ENCODE measurements at regions not wholly inside any gene's neighbourhood (a gene's known extent, or its start where the extent isn't known, plus 50 kb on each side); places are given as distances from the start of the nearest gene placed in this dataset.

DNA sequence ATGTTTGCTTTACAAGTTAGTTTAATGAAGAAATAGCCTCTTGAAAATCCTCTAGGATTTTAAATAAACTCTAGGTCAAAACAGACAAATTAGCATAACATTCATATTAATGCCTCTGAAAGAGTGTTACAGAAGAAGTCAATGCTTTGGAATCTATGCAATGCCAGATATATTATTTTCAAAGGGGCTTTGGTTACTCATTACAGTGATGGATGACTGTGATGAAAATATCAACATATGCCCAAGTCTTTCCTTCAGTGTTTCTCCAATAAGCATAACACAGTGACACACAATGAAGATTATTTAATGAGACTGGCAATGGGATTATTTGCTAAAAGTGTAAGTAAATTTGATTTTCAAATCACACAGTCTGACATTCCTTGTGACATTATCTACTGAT, 1247.2 kb downstream of the ROBO2 start:
- no peak for DNase-seq (ENCODE audit: low read depth)
- TF ChIP-seq, protein P1, sequence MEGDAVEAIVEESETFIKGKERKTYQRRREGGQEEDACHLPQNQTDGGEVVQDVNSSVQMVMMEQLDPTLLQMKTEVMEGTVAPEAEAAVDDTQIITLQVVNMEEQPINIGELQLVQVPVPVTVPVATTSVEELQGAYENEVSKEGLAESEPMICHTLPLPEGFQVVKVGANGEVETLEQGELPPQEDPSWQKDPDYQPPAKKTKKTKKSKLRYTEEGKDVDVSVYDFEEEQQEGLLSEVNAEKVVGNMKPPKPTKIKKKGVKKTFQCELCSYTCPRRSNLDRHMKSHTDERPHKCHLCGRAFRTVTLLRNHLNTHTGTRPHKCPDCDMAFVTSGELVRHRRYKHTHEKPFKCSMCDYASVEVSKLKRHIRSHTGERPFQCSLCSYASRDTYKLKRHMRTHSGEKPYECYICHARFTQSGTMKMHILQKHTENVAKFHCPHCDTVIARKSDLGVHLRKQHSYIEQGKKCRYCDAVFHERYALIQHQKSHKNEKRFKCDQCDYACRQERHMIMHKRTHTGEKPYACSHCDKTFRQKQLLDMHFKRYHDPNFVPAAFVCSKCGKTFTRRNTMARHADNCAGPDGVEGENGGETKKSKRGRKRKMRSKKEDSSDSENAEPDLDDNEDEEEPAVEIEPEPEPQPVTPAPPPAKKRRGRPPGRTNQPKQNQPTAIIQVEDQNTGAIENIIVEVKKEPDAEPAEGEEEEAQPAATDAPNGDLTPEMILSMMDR (IDR thresholded peaks at IDR 0.05; ENCODE audit: low read depth, low read length, missing control alignments), result no peak
- H3K4me3 ChIP-seq (ENCODE audit: low read depth, low read length), result no peak overlapping the region

DNA sequence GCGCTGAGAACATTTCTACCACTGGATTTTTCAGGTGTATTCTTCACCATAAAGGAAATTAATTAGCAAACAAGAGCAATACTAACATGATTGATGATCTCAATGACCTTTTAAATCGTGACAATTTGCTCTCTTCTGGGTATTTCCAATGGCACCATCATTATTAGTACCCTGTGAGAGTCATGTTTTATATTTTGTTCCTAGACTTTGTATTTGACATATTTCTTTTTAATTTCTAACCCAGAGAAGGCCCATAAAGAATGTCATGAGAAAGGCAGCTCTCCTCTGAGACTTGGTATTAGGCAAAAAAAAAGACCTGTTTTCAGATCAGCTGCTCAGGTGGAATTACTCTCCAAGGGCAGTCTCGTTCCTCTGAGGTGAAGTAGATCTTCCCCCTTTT, 1253.4 kb downstream of the ROBO2 start:
- TF ChIP-seq, protein P1 (IDR thresholded peaks at IDR 0.05; ENCODE audit: low read depth, low read length, missing control alignments), result no peak
- H3K4me3 ChIP-seq (ENCODE audit: low read depth, low read length), result no peak overlapping the region
- DNase-seq (ENCODE audit: low read depth), result no peak

DNA sequence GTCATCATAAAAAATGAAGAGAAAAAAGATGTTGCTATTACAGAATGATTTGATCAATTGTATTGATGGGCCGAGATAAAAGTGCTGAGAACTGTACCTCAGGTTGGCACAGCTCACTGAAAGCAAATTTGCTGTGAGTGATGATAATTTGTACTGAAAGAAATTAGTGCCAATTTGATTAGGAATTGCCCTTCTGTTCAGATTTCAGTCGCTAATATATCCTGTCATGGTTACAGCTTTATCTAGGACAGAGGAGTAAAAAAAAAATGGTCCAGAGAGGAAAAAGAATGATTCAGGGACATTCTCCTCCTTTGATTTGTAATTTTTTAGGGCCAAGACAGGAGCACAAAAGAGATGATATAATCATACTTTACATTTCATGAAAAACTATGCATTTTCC, 1264.2 kb downstream of the ROBO2 start:
- no peak overlapping the region for H3K4me3 ChIP-seq (ENCODE audit: low read depth, low read length)
- DNase-seq (ENCODE audit: low read depth), result no peak
- TF ChIP-seq, protein P1 (IDR thresholded peaks at IDR 0.05; ENCODE audit: low read depth, low read length, missing control alignments), result no peak

DNA sequence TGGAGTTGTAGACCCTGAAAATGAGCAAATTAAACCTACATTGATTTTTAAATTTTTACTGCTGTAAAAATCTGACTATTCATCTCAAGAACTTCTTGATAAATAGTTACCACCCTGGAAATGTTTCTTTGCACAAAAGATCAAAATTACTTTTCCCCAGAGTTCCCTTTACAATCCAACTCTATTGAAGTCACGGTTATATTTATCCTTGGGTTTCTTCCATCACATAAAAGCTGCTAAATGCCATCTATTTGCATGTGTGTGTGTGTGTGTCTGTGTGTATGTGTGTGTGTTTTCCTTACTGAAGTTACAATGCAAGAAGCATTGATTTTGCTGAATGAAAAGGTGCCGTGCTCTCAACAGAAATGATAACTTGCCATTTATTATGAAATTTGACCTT, 1273.0 kb downstream of the ROBO2 start:
- DNase-seq (ENCODE audit: low read depth), result no peak
- TF ChIP-seq, protein P1 (IDR thresholded peaks at IDR 0.05; ENCODE audit: low read depth, low read length, missing control alignments), result no peak
- H3K4me3 ChIP-seq (ENCODE audit: low read depth, low read length), result no peak overlapping the region

DNA sequence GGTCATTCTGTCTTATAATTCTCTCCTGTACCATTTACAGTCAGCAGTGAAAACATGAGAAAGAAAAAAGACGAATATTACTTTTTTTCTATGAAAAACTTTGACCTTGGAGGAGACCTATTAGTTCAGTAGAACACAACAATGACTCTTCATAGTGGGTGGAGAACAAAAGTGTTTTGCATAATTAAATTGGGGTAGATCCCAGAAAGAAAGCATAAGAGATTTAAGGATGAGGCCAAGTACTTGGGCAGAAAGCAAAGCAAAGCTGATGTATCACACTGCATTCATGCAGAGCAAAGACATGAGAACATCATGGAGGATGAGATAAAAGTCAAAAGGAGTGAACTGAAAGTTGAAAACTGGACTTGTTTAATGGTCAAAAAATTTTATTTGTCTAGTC, 1273.4 kb downstream of the ROBO2 start:
- no peak for DNase-seq (ENCODE audit: low read depth)
- H3K4me3 ChIP-seq (ENCODE audit: low read depth, low read length), result no peak overlapping the region
- TF ChIP-seq, protein P1 (IDR thresholded peaks at IDR 0.05; ENCODE audit: low read depth, low read length, missing control alignments), result no peak

DNA sequence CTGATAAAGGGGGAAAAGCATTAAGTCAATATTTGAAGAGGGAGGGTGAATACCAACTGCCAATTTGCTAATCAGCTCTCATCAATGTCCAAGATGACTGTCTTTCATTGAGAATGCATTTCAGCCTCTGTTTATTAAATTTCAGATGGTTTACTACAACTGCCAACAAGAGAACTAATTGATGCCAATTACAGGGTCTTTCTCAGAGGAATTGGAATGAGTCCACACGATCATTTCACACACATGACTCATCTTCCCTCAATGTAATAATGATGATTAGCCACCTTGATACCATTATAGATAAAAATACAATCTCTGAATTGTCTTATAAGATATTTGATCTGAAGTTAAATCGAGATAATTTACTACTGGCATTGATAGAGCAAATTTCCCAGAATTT, 1274.4 kb downstream of the ROBO2 start:
- no peak for DNase-seq (ENCODE audit: low read depth)
- TF ChIP-seq, protein P1 (IDR thresholded peaks at IDR 0.05; ENCODE audit: low read depth, low read length, missing control alignments), result no peak
- H3K4me3 ChIP-seq (ENCODE audit: low read depth, low read length), result no peak overlapping the region

DNA sequence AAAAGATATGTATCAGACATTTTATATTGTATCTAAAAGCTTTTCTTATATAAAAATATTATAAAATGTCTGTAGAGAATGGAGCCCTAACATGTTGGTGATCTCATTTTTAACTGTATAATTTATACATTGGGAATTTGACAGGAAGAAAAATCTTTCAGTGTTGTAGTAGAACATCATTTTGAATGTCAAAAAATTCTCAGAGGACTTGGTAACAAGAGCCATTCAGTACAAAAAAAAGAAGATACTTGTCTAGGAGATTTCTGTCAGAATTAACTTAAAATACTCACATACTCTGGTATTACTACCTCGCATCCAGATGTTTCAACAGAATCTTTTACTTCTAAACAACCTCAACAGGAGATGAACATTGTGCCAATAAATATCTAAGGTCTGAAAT, 1277.9 kb downstream of the ROBO2 start:
- no peak for DNase-seq (ENCODE audit: low read depth)
- H3K4me3 ChIP-seq (ENCODE audit: low read depth, low read length), result no peak overlapping the region
- TF ChIP-seq, protein P1 (IDR thresholded peaks at IDR 0.05; ENCODE audit: low read depth, low read length, missing control alignments), result no peak

Data from GM12864 (cell line).